ENCODE measurements at regions not wholly inside any gene's neighbourhood (a gene's known extent, or its start where the extent isn't known, plus 50 kb on each side); places are given as distances from the start of the nearest gene placed in this dataset.

DNA sequence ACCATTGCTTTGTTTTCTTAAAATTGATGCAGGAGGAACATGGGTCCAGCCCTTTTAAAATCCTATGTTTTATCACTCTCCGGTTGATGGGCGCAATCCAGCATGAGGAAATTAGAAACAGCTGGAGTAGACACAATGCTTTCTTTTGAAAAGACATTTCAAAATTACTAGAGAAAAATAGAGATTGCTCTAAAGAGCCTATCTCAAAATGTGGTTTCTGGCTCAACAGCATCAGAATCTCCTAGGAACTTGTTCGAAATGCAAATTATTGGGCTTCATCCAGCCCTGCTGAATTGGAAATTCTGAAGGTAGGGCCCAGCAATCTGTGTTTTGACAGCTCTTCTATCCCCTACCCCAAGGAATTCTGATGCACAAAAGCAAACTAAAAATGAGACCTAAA is 190.8 kb upstream of the BMP2 start:
- no peak for TF ChIP-seq ZNF592 (IDR thresholded peaks at IDR 0.05)
- TF ChIP-seq EED (IDR thresholded peaks at IDR 0.05; ENCODE audit: low read depth) = no peak
- no peak for TF ChIP-seq KAT2A (conservative IDR thresholded peaks at IDR 0.05; ENCODE audit: control insufficient read depth, low read depth, low read length)
- no peak for TF ChIP-seq STAT1 (conservative IDR thresholded peaks at IDR 0.05)
- no peak for TF ChIP-seq BRCA1 (IDR thresholded peaks at IDR 0.05; ENCODE audit: low read depth, low read length)
- TF ChIP-seq NFXL1 (IDR thresholded peaks at IDR 0.05; ENCODE audit: borderline replicate concordance) = no peak
- no peak for TF ChIP-seq SMC3 (IDR thresholded peaks at IDR 0.05; ENCODE audit: borderline replicate concordance, low read length)
- no peak for TF ChIP-seq DPF2 (IDR thresholded peaks at IDR 0.05)
- TF ChIP-seq ZNF687 (IDR thresholded peaks at IDR 0.05) = no peak
- no peak for TF ChIP-seq STAT3 (IDR thresholded peaks at IDR 0.05; ENCODE audit: low read depth, low read length)
- TF ChIP-seq IRF5 (IDR thresholded peaks at IDR 0.05; ENCODE audit: borderline replicate concordance) = no peak
- TF ChIP-seq IKZF1 (conservative IDR thresholded peaks at IDR 0.05) = no peak
- TF ChIP-seq, protein P1, sequence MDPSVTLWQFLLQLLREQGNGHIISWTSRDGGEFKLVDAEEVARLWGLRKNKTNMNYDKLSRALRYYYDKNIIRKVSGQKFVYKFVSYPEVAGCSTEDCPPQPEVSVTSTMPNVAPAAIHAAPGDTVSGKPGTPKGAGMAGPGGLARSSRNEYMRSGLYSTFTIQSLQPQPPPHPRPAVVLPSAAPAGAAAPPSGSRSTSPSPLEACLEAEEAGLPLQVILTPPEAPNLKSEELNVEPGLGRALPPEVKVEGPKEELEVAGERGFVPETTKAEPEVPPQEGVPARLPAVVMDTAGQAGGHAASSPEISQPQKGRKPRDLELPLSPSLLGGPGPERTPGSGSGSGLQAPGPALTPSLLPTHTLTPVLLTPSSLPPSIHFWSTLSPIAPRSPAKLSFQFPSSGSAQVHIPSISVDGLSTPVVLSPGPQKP (IDR thresholded peaks at IDR 0.05; ENCODE audit: low read depth, low read length) = no peak
- TF ChIP-seq PAX8 (IDR thresholded peaks at IDR 0.05) = no peak
- FAIRE-seq = no peak

More for the DNA sequence above, 190.8 kb upstream of the BMP2 start:
- no peak for DNase-seq (ENCODE audit: low read depth, low spot score)
- H3K4me3 ChIP-seq = no peak overlapping the region
- H3K4me2 ChIP-seq (ENCODE audit: control insufficient read depth, insufficient read depth) = no peak overlapping the region
- no peak for ATAC-seq
- no peak overlapping the region for H3K9ac ChIP-seq (ENCODE audit: control insufficient read depth, insufficient read depth, low read length)
- intact Hi-C loops (cut with micrococcal nuclease; ENCODE audit: unreplicated experiment) = loop anchor here (10.0 kb wide), 1 partner anchor 392 kb away; no protein-coding TSS in a partner anchor
- RAD21 ChIA-PET (ENCODE audit: unreplicated experiment) = interaction anchor here (0.6 to 2.0 kb wide), 4 partner anchors 35 to 311 kb away, joined by 3 to 6 read pairs (median 4); no protein-coding TSS in a partner anchor
- no peaks in the 10 kb centered on the region for H3K79me2 ChIP-seq (ENCODE audit: control insufficient read depth, insufficient read depth, low read length)
- BruUV-seq (replicated peaks) = no TSS peak
- 62% methylated on average over 3 of the region's 3 CpGs for WGBS (ENCODE audit: insufficient coverage, insufficient replicate concordance, low lambda C conversion rate, missing lambda C conversion rate)
- H3K27me3 ChIP-seq (replicated peaks in 1 of 2; ENCODE audit: control insufficient read depth in 2 of 2, insufficient read depth in 2 of 2, low read length in 1 of 2) = no peaks in the 10 kb centered on the region
- POLR2A ChIA-PET = interaction anchor here (1.2 kb wide), 1 partner anchor 41 kb away, joined by 3 read pairs; no protein-coding TSS in a partner anchor
- no peaks in the 10 kb centered on the region for H4K20me1 ChIP-seq (ENCODE audit: control insufficient read depth, insufficient read depth)
- no peaks in the 10 kb centered on the region for H3K9me3 ChIP-seq (replicated peaks; ENCODE audit: control insufficient read depth, insufficient read depth, low read length)
- no peaks in the 10 kb centered on the region for H3K36me3 ChIP-seq (ENCODE audit: control insufficient read depth in 2 of 2, insufficient read depth in 2 of 2, low read length in 1 of 2)
- in situ Hi-C loops (cut with MboI) = no loop called here
- H2AFZ ChIP-seq (ENCODE audit: control insufficient read depth, low read depth, low read length) = no peak overlapping the region
- SMC1A ChIA-PET (ENCODE audit: uncharacterized antibody, unreplicated experiment) = interaction anchor here (0.6 to 2.5 kb wide), 21 partner anchors 10 to 593 kb away, joined by 3 to 12 read pairs (median 4); no protein-coding TSS in a partner anchor
- no peaks in the 10 kb centered on the region for H3K4me1 ChIP-seq (ENCODE audit: control insufficient read depth, insufficient read depth, low read length)
- no peak overlapping the region for H3K27ac ChIP-seq (ENCODE audit: control insufficient read depth, insufficient read depth)
- CTCF ChIA-PET = interaction anchor here (0.6 to 1.7 kb wide), 9 partner anchors 14 to 709 kb away, joined by 3 to 5 read pairs (median 3); no protein-coding TSS in a partner anchor

All from GM12878 (cell line).